ENCODE measurements at regions not wholly inside any gene's neighbourhood (a gene's known extent, or its start where the extent isn't known, plus 50 kb on each side); places are given as distances from the start of the nearest gene placed in this dataset.

DNA sequence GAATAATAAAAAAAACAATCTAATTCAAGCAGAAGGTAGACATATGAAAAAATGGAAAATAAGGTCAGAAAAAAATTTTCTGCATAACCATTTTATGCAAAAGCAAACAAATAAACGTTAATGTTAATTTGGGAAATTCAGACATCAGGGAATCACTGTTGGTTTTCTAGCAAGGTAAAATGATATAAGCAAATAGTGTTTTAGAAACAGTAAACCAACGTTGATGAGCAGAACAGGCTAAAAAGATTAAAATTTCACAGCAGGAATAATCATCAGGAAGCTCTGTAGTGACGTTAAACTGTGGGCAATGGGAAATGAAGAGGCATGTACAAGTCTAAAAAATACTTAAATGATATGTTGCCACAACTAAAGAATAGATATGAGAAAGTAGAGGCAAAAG, 54.5 kb upstream of the HMGCLL1 start:
- no peak for TF ChIP-seq POLR2A (IDR thresholded peaks at IDR 0.05; ENCODE audit: low read depth, low read length)
- TF ChIP-seq, protein P1, sequence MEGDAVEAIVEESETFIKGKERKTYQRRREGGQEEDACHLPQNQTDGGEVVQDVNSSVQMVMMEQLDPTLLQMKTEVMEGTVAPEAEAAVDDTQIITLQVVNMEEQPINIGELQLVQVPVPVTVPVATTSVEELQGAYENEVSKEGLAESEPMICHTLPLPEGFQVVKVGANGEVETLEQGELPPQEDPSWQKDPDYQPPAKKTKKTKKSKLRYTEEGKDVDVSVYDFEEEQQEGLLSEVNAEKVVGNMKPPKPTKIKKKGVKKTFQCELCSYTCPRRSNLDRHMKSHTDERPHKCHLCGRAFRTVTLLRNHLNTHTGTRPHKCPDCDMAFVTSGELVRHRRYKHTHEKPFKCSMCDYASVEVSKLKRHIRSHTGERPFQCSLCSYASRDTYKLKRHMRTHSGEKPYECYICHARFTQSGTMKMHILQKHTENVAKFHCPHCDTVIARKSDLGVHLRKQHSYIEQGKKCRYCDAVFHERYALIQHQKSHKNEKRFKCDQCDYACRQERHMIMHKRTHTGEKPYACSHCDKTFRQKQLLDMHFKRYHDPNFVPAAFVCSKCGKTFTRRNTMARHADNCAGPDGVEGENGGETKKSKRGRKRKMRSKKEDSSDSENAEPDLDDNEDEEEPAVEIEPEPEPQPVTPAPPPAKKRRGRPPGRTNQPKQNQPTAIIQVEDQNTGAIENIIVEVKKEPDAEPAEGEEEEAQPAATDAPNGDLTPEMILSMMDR (IDR thresholded peaks at IDR 0.05 in 2 of 3, conservative IDR thresholded peaks at IDR 0.05 in 1 of 3; ENCODE audit: control insufficient read depth in 2 of 3, extremely low read depth in 1 of 3, insufficient read depth in 1 of 3, low read depth in 3 of 3, low read length in 3 of 3), result no peak
- TF ChIP-seq, protein P2, sequence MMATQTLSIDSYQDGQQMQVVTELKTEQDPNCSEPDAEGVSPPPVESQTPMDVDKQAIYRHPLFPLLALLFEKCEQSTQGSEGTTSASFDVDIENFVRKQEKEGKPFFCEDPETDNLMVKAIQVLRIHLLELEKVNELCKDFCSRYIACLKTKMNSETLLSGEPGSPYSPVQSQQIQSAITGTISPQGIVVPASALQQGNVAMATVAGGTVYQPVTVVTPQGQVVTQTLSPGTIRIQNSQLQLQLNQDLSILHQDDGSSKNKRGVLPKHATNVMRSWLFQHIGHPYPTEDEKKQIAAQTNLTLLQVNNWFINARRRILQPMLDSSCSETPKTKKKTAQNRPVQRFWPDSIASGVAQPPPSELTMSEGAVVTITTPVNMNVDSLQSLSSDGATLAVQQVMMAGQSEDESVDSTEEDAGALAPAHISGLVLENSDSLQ (IDR thresholded peaks at IDR 0.05), result no peak
- no peak for TF ChIP-seq POLR2AphosphoS5 (IDR thresholded peaks at IDR 0.05; ENCODE audit: low read length)
- TF ChIP-seq MEF2B (IDR thresholded peaks at IDR 0.05; ENCODE audit: partially characterized antibody, poor library complexity, severe bottlenecking), result no peak
- TF ChIP-seq PAX8 (IDR thresholded peaks at IDR 0.05), result no peak
- TF ChIP-seq EZH2 (IDR thresholded peaks at IDR 0.05; ENCODE audit: borderline replicate concordance, control insufficient read depth, low read depth, low read length), result no peak
- no peak for TF ChIP-seq BACH1 (IDR thresholded peaks at IDR 0.05; ENCODE audit: borderline replicate concordance)
- TF ChIP-seq, protein P3, sequence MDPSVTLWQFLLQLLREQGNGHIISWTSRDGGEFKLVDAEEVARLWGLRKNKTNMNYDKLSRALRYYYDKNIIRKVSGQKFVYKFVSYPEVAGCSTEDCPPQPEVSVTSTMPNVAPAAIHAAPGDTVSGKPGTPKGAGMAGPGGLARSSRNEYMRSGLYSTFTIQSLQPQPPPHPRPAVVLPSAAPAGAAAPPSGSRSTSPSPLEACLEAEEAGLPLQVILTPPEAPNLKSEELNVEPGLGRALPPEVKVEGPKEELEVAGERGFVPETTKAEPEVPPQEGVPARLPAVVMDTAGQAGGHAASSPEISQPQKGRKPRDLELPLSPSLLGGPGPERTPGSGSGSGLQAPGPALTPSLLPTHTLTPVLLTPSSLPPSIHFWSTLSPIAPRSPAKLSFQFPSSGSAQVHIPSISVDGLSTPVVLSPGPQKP (IDR thresholded peaks at IDR 0.05; ENCODE audit: low read depth, low read length), result no peak

All from GM12878 (cell line).